Tibial nerve (tissue), 4 donors: ENCODE measurements at regions not wholly inside any gene's neighbourhood (a gene's known extent, or its start where the extent isn't known, plus 50 kb on each side); places are given as distances from the start of the nearest gene placed in this dataset.
"Not testable (repeated sequence)": the region's sequence is repeated elsewhere in the genome, so short reads cannot be mapped to it uniquely, and the experiment has no call there.

ENCODE experiments used
- DNase-seq, 2 donors: peaks; one replicate each; pipeline ENCODE4 v3.0.0-alpha.2; 2019; ENCODE audit warnings: low spot score in 2 of 2
- H3K27ac ChIP-seq, 4 donors: fragments of 200-600 bp; sonication (generic) in 3 of 4; one replicate each; pipeline ENCODE4 v1.5.1; 2017 to 2019; ENCODE audit warnings: mild to moderate bottlenecking in 1 of 4
- H3K27me3 ChIP-seq, 2 donors: fragments of 200-600 bp; sonication (generic) in 1 of 2; one replicate each; pipeline versions ENCODE4 v1.5.1 to v1.6.0; 2017 to 2019
- H3K36me3 ChIP-seq, 3 donors: fragments of 200-600 bp; sonication (generic); one replicate each; pipeline ENCODE4 v1.5.1; 2018 to 2019
- H3K4me1 ChIP-seq, 4 donors: fragments of 200-600 bp; sonication (generic) in 3 of 4; one replicate each; pipeline ENCODE4 v1.5.1; 2017 to 2019
- H3K4me3 ChIP-seq, 4 donors: fragments of 200-600 bp; sonication (generic) in 3 of 4; one replicate each; pipeline ENCODE4 v1.5.1; 2017 to 2019; ENCODE audit warnings: mild to moderate bottlenecking in 1 of 4, moderate library complexity in 1 of 4
- H3K9me3 ChIP-seq, 4 donors: fragments of 200-600 bp; sonication (generic) in 3 of 4; one replicate each; pipeline ENCODE4 v1.5.1; 2017 to 2019
- CTCF ChIP-seq, 5 experiments: fragments of 200-600 bp in 3 of 5; fragments of 450-650 bp in 2 of 5; sonication (generic) in 3 of 5; IDR thresholded peaks; one replicate each; pipeline ENCODE4 v1.5.1; 2016 to 2019; ENCODE audit warnings: antibody characterized with exemption in 5 of 5, mild to moderate bottlenecking in 3 of 5, moderate library complexity in 2 of 5
- EP300 ChIP-seq, 2 donors: sonication (generic); formaldehyde crosslinking; IDR thresholded peaks; one replicate each; pipeline ENCODE4 v1.6.1; 2017; ENCODE audit warnings: antibody characterized with exemption in 2 of 2, mild to moderate bottlenecking in 1 of 2
- POLR2A ChIP-seq, 2 donors: fragments of 450-650 bp; IDR thresholded peaks; one replicate each; pipeline ENCODE4 v1.6.1; 2017; ENCODE audit warnings: antibody characterized with exemption in 2 of 2, mild to moderate bottlenecking in 2 of 2, moderate library complexity in 2 of 2
- WGBS, 2 donors: methylation state at CpG; one replicate each; pipeline ENCODE4 v1.1.5; 2018; 5-methylcytosine and 5-hydroxymethylcytosine counted together

DNA sequence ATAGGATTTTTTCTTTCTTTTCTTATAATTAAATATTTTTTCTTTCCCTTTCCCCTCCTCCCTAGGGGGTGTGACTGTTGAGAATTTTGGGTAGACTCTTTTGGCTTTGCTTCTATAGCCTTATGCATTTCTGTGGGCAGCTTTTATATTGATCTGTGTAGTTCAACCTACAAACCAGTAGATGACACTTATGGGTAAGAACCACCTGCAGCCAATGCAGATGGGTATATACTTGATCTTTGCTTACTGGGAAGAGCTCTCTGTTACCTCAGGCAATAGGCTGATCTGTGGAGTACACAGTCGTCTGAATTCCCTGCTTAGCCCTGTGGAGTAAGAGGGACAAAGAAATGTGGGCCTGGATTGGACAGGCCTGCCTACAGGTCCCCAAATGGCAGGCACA, 102.7 kb upstream of the STARD4 start:
- Histone ChIP-seq H3K4me3 (no peak overlapping the region), H3K4me1 (no peaks in the 10 kb centered on the region), H3K9me3 (peaks cover 0 to 14% (median 0%) of the 10 kb centered on the region in 4 donors), H3K27ac (no peak overlapping the region), H3K27me3 (no peaks in the 10 kb centered on the region), H3K36me3 (no peaks in the 10 kb centered on the region)
- TF ChIP-seq POLR2A (IDR thresholded peaks at IDR 0.05) (no peak), EP300 (IDR thresholded peaks at IDR 0.05) (no peak), CTCF (IDR thresholded peaks at IDR 0.05) (no peak)
- DNase-seq, result no peak
- 94% methylated on average over 1 of the region's 1 CpG for WGBS, 2 donors

DNA sequence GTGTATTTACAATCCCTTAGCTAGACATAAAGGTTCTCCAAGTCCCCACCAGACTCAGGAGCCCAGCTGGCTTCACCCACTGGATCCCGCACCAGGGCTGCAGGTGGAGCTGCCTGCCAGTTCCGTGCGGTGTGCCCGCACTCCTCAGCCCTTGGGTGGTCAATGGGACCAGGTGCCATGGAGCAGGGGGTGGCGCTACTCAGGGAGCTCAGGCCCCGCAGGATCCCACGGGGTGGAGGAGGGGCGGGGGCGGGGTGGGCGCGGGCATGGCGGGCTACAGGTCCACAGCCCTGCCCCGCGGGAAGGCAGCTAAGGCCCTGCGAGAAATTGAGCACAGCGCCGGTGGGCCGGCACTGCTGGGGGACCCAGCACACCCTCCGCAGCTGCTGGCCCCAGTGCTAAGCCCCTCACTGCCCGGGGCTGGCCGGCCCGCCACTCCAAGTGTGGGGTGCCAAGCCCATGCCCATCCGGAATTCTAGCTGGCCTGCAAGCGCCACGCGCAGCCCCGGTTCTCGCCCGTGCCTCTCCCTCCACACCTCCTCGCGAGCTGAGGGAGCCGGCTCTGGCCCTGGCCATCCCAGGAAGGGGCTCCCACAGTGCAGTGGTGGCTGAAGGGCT, 99.8 kb upstream of the STARD4 start:
- H3K27me3 ChIP-seq, DNase-seq, H3K4me3 ChIP-seq, H3K36me3 ChIP-seq, H3K27ac ChIP-seq, H3K4me1 ChIP-seq: not testable (repeated sequence)
- WGBS, 2 donors, result 78 to 96% methylated on average over 10 to 19 of the region's 32 CpGs
- peaks cover 0 to 14% (median 0%) of the 10 kb centered on the region in 4 donors for H3K9me3 ChIP-seq

DNA sequence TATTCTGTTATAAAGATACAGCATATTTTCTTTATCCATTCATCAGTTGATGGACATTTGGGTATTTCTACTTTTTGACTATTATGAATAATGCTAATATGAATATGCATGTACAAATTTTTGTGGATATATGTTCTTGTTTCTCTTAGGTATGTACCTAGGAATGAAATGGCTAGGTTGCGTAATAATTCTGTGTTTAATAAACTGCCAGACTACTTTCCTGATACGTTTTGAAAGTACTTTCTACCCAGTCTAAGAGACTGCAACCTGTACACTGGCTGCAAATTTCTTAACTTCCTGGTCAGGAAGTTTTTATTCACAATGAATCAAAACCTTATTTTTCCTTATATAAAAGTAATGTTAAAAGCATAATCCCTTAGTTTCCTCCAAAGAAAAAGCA, 93.9 kb upstream of the STARD4 start:
- Histone ChIP-seq H3K27ac (no peak overlapping the region), H3K4me3 (no peak overlapping the region), H3K36me3 (no peaks in the 10 kb centered on the region), H3K4me1 (no peaks in the 10 kb centered on the region), H3K9me3 (peaks cover 0 to 7% (median 0%) of the 10 kb centered on the region in 4 donors), H3K27me3 (no peaks in the 10 kb centered on the region)
- no peak for TF ChIP-seq POLR2A (IDR thresholded peaks at IDR 0.05)
- TF ChIP-seq EP300 (IDR thresholded peaks at IDR 0.05), result no peak
- no peak for TF ChIP-seq CTCF (IDR thresholded peaks at IDR 0.05)
- no peak for DNase-seq
- 86 to 89% methylated on average over 2 of the region's 2 CpGs for WGBS, 2 donors

DNA sequence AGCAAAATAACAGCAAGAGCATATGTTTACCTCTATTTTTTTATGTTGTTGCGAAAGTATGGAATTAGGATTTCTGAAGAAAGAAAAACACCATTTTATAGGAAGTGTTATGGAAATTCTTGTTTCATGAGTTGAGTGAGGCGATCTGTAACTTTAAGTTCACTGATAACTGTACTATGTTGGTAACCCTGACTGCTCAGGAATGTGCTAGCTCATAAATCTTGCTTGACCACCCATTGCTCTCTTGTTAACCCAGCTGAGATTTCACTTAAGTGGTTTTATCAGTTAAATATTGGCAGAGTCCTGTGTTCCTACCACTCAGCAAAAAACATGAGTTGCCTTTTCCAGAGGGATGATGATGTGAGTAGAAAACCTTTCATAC, 91.1 kb upstream of the STARD4 start:
- H3K4me1 ChIP-seq, result no peaks in the 10 kb centered on the region
- H3K9me3 ChIP-seq, result no peaks in the 10 kb centered on the region
- TF ChIP-seq POLR2A (IDR thresholded peaks at IDR 0.05) (no peak), EP300 (IDR thresholded peaks at IDR 0.05) (no peak), CTCF (IDR thresholded peaks at IDR 0.05) (no peak)
- WGBS, 2 donors, result 80 to 94% methylated on average over 2 of the region's 2 CpGs
- no peaks in the 10 kb centered on the region for H3K27me3 ChIP-seq
- H3K4me3 ChIP-seq, result no peak overlapping the region
- H3K27ac ChIP-seq, result no peak overlapping the region
- DNase-seq, result no peak
- no peaks in the 10 kb centered on the region for H3K36me3 ChIP-seq

DNA sequence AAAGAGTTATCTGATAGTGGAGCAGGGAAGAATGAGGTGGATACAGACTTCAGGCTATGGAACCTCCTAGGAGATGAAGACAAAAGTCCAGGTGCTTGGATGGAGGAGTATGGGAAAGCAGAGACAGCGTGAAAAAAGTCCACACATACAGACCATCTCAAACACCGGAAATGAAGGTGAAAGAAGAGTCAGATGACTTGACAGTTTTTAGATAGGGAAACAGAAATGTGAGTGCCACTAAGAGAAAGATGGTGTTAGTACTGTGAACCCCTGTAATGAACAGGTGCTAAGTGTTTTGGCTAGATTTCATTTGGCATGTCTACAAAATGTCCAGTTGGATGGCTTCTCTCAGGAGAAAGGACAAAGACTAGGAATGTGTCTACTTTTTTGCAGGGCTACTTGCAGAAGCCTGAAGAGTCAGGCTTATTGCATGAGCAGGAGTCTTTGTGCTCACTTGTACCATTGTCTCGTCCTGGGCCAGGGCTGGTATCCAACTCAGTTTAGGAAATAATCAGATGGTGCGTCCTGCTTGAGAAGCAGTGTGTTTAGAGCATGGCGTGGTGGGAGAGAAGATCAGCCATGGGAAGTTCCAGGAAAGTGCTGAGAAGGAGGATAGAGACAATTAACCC, 90.6 kb upstream of the STARD4 start:
- WGBS, 2 donors, result 83 to 85% methylated on average over 5 of the region's 5 CpGs
- DNase-seq, result no peak
- Histone ChIP-seq H3K27ac (no peak overlapping the region), H3K9me3 (no peaks in the 10 kb centered on the region), H3K27me3 (no peaks in the 10 kb centered on the region), H3K36me3 (no peaks in the 10 kb centered on the region), H3K4me1 (no peaks in the 10 kb centered on the region), H3K4me3 (no peak overlapping the region)
- no peak for TF ChIP-seq EP300 (IDR thresholded peaks at IDR 0.05)
- TF ChIP-seq CTCF (IDR thresholded peaks at IDR 0.05), result no peak
- TF ChIP-seq POLR2A (IDR thresholded peaks at IDR 0.05), result no peak
